Omental fat pad (tissue), 3 donors: ENCODE measurements at regions not wholly inside any gene's neighbourhood (a gene's known extent, or its start where the extent isn't known, plus 50 kb on each side); places are given as distances from the start of the nearest gene placed in this dataset.

Source experiments
- ATAC-seq: fragments of 150-250 bp; one replicate; pipeline ENCODE4 v1.9.1; 2016; ENCODE audit warnings: mild to moderate bottlenecking, moderate library complexity; ENCODE audit not compliant: low FRiP score
- DNase-seq: peaks from one replicate; pipeline ENCODE4 v3.0.0-alpha.2; 2019; ENCODE audit warnings: low spot score
- CTCF ChIP-seq, 3 donors: fragments of 450-650 bp; IDR thresholded peaks; one replicate each; pipeline ENCODE4 v1.5.1; 2016 to 2017; ENCODE audit warnings: antibody characterized with exemption in 3 of 3, mild to moderate bottlenecking in 3 of 3, moderate library complexity in 2 of 3

- no peak for TF ChIP-seq CTCF (IDR thresholded peaks at IDR 0.05)
- ATAC-seq (no peak), DNase-seq (no peak)
Measured at GRCh38 chr9:88052321-88052965, 78.1 kb upstream of the CDK20 start.

- no peak for TF ChIP-seq CTCF (IDR thresholded peaks at IDR 0.05)
- ATAC-seq (no peak), DNase-seq (no peak)
Measured at GRCh38 chr9:88051138-88051537, 76.8 kb upstream of the CDK20 start.

GRCh38 chr9:88049677-88050307, 75.5 kb upstream of the CDK20 start:
- ATAC-seq = no peak
- no peak for TF ChIP-seq CTCF (IDR thresholded peaks at IDR 0.05)
- DNase-seq = no peak

GRCh38 chr9:88046542-88046941, 72.2 kb upstream of the CDK20 start:
- no peak for DNase-seq
- no peak for TF ChIP-seq CTCF (IDR thresholded peaks at IDR 0.05)
- no peak for ATAC-seq

GRCh38 chr9:88045686-88046085, 71.4 kb upstream of the CDK20 start:
- ATAC-seq (no peak), DNase-seq (no peak)
- TF ChIP-seq CTCF (IDR thresholded peaks at IDR 0.05) = no peak

GRCh38 chr9:88044200-88044599, 69.9 kb upstream of the CDK20 start:
- ATAC-seq (no peak), DNase-seq (no peak)
- TF ChIP-seq CTCF (IDR thresholded peaks at IDR 0.05) = no peak

- ATAC-seq = no peak
- DNase-seq = no peak
- no peak for TF ChIP-seq CTCF (IDR thresholded peaks at IDR 0.05)
Measured at GRCh38 chr9:88043647-88044046, 69.3 kb upstream of the CDK20 start.
